Stimulated activated naive CD8-positive, alpha-beta T cell treated with anti-CD3 and anti-CD28 coated beads, Interleukin-15, amount 100 ng/mL, for 72 hours (primary cell): ENCODE measurements at regions not wholly inside any gene's neighbourhood (a gene's known extent, or its start where the extent isn't known, plus 50 kb on each side); places are given as distances from the start of the nearest gene placed in this dataset.

ENCODE experiments used
- ATAC-seq: fragments of 150-1000 bp; cut with Tn5 transposase; 2 replicates; pipeline ENCODE4 v1.10.0; 2021; ENCODE audit warnings: mild to moderate bottlenecking, moderate library complexity
- DNase-seq, 2 donors: peaks; one replicate each; pipeline ENCODE4 v3.0.0; 2021 to 2022
- H3K27ac Mint-ChIP-seq, 2 donors: one replicate each; pipeline ENCODE4 v1.8.0; 2022; ENCODE audit warnings: mild to moderate bottlenecking in 2 of 2, mixed read lengths in 2 of 2, moderate library complexity in 2 of 2
- H3K27me3 Mint-ChIP-seq: one replicate; pipeline ENCODE4 v1.8.0; 2022; ENCODE audit warnings: mixed read lengths
- H3K4me1 Mint-ChIP-seq: one replicate; pipeline ENCODE4 v1.8.0; 2022; ENCODE audit warnings: mild to moderate bottlenecking, mixed read lengths
- H3K4me3 Mint-ChIP-seq, 2 donors: one replicate each; pipeline ENCODE4 v1.8.0; 2022; ENCODE audit warnings: mild to moderate bottlenecking in 2 of 2, mixed read lengths in 2 of 2, moderate library complexity in 1 of 2
- H3K9me3 Mint-ChIP-seq, 2 donors: one replicate each; pipeline ENCODE4 v1.8.0; 2022; ENCODE audit warnings: mixed read lengths in 2 of 2

DNA sequence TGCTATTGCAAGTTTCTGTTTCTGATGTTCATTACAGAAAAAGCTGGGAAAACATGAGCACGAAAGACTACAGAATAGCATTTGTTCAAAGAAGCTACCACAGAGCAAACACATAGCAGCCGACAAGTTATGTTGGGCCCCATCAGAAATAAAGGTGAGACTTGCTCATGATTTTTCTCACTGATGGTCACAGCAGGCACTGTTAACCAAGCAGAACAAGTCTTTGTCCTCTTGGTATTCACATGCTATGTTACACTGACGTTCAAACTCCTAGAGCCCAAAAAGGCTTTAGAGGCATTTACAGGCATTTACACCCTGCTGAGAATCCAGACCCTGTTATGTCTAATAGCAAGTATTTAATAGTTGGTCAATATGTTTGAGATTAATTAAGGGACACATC lies 235.0 kb upstream of the HNMT start:
- Mint-ChIP-seq H3K27me3 (no peaks in the 10 kb centered on the region), H3K9me3 (no peaks in the 10 kb centered on the region), H3K4me3 (no peak overlapping the region), H3K27ac (no peak overlapping the region), H3K4me1 (no peaks in the 10 kb centered on the region)
- DNase-seq, result no peak
- ATAC-seq, result no peak

DNA sequence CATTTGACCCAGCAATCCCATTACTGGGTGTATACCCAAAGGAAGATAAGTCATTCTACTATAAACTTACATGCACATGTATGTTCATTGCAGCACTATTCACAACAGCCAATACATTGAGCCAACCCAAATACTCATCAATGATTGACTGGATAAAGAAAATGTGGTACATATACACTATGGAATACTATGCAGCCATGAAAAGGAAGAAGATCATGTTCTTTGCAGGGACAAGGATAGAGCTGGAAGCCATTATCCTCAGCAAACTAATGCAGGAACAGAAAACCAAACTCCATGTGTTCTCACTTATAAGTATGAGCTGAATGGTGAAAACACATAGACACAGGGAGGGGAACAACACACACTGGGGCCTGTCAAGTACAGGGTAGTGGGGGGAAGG lies 226.7 kb upstream of the HNMT start:
- Mint-ChIP-seq H3K4me3 (no peak overlapping the region), H3K27ac (no peak overlapping the region), H3K9me3 (peaks cover 1 to 3% of the 10 kb centered on the region in 2 donors), H3K27me3 (no peaks in the 10 kb centered on the region), H3K4me1 (no peaks in the 10 kb centered on the region)
- ATAC-seq (no peak), DNase-seq (no peak)

- Mint-ChIP-seq H3K4me3 (no peak overlapping the region), H3K4me1 (no peaks in the 10 kb centered on the region), H3K9me3 (peaks cover 3 to 6% of the 10 kb centered on the region in 2 donors), H3K27ac (no peak overlapping the region), H3K27me3 (no peaks in the 10 kb centered on the region)
- ATAC-seq (no peak), DNase-seq (no peak)
These were observed 222.4 kb upstream of the HNMT start for GRCh38 chr2:137741784-137742362.

DNA sequence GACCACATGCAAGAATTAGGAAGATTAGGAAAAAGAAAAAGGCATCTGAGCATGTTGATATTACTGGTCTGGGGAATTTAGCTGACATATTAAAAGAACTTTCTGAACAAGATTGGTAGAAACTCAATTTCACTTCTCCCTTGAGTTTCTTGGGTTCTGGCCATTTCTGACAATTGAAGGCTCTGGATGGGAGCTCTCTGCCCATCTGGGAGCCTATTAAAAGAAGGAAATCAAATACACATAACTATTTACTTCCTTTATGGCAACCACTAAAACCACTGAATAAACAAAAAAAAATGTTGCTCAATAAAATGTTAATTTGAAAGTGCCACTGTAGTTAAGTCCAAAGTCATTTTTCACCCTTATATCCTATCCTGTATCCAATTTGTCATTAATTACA lies 216.8 kb upstream of the HNMT start:
- DNase-seq, result no peak
- ATAC-seq, result no peak
- Mint-ChIP-seq H3K27me3 (no peaks in the 10 kb centered on the region), H3K9me3 (peaks cover under 1 to 6% of the 10 kb centered on the region in 2 donors), H3K4me3 (no peak overlapping the region), H3K4me1 (no peaks in the 10 kb centered on the region), H3K27ac (no peak overlapping the region)

GRCh38 chr2:137748533-137748932 lies 215.7 kb upstream of the HNMT start:
- Mint-ChIP-seq H3K27ac (no peak overlapping the region), H3K4me1 (no peaks in the 10 kb centered on the region), H3K4me3 (no peak overlapping the region), H3K9me3 (peaks cover 0 to 4% of the 10 kb centered on the region in 2 donors), H3K27me3 (no peaks in the 10 kb centered on the region)
- DNase-seq, result no peak
- no peak for ATAC-seq

DNA sequence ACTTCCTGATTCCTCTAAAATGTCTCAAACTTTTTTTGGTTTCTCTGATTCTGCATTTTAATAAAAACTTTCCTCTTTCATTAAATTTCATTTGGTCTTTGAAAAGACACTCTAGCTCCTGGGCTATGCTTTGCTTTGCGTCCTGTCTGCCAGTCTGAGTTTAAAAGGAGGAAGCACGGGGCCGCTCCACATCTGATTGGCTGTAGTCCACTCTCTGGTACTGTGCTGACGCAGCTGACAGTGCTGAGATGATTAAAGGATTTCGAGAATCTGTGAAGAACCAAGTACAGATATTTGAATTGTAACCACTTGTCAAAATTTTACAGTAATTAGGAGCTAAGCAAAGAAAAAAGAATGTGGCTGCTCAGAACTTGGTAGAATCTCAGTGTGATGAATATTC lies 199.6 kb upstream of the HNMT start:
- H3K4me3 Mint-ChIP-seq, result no peak overlapping the region
- H3K9me3 Mint-ChIP-seq, result peaks cover 4 to 8% of the 10 kb centered on the region in 2 donors
- no peak overlapping the region for H3K27ac Mint-ChIP-seq
- DNase-seq (no peak), ATAC-seq (no peak)
- no peaks in the 10 kb centered on the region for H3K27me3 Mint-ChIP-seq
- H3K4me1 Mint-ChIP-seq, result no peaks in the 10 kb centered on the region

DNA sequence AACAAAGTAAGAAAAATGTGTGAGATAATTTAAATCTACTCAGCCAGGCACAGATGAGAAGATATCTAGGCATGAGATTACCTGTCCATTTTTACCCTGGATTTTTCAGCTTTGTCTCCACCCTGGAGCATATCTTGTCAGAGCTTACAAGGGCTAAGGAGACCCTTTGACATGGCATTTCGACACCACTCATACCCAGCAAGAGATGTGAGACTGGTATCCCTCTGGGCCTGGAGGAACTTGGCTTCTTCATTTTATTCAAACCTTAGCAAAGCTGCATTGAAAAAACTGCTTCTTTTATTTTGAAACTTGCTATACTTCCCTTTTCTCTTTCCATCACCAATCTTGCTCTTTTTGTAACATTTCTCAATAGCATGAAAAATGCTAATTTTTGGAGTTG lies 194.9 kb upstream of the HNMT start:
- no peaks in the 10 kb centered on the region for H3K9me3 Mint-ChIP-seq
- H3K27ac Mint-ChIP-seq, result no peak overlapping the region
- H3K4me1 Mint-ChIP-seq, result no peaks in the 10 kb centered on the region
- no peaks in the 10 kb centered on the region for H3K27me3 Mint-ChIP-seq
- no peak overlapping the region for H3K4me3 Mint-ChIP-seq
- ATAC-seq, result no peak
- no peak for DNase-seq

DNA sequence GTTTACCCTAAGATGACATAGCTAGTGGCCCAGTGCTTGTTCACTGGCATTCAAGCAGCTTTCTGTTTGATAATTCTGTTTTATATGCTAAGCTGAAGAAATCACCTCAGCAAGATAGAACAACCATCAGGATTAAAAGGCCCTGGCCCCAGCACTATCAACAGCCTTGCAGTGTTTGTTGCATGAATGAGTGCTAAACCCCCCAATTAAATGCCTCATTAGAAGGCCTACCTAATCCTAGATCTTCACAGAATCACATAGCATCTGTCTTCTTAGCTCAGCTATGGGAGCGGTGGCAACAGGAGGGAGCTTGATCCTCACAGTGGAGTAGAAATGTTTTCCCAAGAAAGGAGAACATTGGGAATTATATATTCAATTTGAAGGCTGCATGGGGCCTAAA lies 194.1 kb upstream of the HNMT start:
- Mint-ChIP-seq H3K4me3 (no peak overlapping the region), H3K27ac (no peak overlapping the region), H3K4me1 (no peaks in the 10 kb centered on the region), H3K9me3 (no peaks in the 10 kb centered on the region), H3K27me3 (no peaks in the 10 kb centered on the region)
- ATAC-seq, result no peak
- DNase-seq, result no peak

- ATAC-seq, result no peak
- Mint-ChIP-seq H3K4me3 (no peak overlapping the region), H3K27me3 (peaks cover 7% of the 10 kb centered on the region), H3K27ac (no peak overlapping the region), H3K4me1 (no peaks in the 10 kb centered on the region), H3K9me3 (peaks cover 0 to 7% of the 10 kb centered on the region in 2 donors)
- DNase-seq, result no peak
These were observed 193.2 kb upstream of the HNMT start for GRCh38 chr2:137771064-137771463.

GRCh38 chr2:137772451-137772850 lies 191.8 kb upstream of the HNMT start:
- ATAC-seq, result no peak
- no peak overlapping the region for H3K27ac Mint-ChIP-seq
- H3K9me3 Mint-ChIP-seq, result peaks cover 0 to 7% of the 10 kb centered on the region in 2 donors
- H3K4me3 Mint-ChIP-seq, result no peak overlapping the region
- H3K27me3 Mint-ChIP-seq, result peaks cover 7% of the 10 kb centered on the region
- DNase-seq, result no peak
- no peaks in the 10 kb centered on the region for H3K4me1 Mint-ChIP-seq

- H3K4me3 Mint-ChIP-seq, result no peak overlapping the region
- DNase-seq, result no peak
- ATAC-seq, result no peak
- H3K9me3 Mint-ChIP-seq, result peaks cover 0 to 7% of the 10 kb centered on the region in 2 donors
- H3K4me1 Mint-ChIP-seq, result no peaks in the 10 kb centered on the region
- no peak overlapping the region for H3K27ac Mint-ChIP-seq
- H3K27me3 Mint-ChIP-seq, result peaks cover 7% of the 10 kb centered on the region
These were observed 188.7 kb upstream of the HNMT start for GRCh38 chr2:137775529-137775928.

DNA sequence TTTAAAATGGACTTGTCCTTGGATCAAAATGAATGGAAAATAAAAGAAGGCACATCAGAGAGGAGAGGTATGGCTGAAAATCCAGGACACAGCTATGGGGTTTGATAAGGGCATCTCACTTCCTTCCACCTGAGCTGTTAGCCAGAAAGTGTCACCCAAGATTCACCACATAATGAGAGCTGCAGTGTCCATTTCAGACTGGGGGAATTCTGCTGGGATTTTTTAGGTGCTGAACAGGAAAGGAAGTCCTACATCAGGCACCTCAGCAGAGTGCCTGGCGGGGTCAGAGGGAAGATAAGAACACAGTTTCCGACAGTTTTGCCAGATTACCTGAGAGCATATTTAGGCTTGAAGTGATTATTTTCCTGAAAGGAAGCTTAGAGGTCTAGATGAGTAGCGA lies 187.6 kb upstream of the HNMT start:
- peaks cover 0 to 7% of the 10 kb centered on the region in 2 donors for H3K9me3 Mint-ChIP-seq
- ATAC-seq (no peak), DNase-seq (no peak)
- no peak overlapping the region for H3K27ac Mint-ChIP-seq
- H3K4me1 Mint-ChIP-seq, result no peaks in the 10 kb centered on the region
- H3K4me3 Mint-ChIP-seq, result no peak overlapping the region
- H3K27me3 Mint-ChIP-seq, result peaks cover 7% of the 10 kb centered on the region

DNA sequence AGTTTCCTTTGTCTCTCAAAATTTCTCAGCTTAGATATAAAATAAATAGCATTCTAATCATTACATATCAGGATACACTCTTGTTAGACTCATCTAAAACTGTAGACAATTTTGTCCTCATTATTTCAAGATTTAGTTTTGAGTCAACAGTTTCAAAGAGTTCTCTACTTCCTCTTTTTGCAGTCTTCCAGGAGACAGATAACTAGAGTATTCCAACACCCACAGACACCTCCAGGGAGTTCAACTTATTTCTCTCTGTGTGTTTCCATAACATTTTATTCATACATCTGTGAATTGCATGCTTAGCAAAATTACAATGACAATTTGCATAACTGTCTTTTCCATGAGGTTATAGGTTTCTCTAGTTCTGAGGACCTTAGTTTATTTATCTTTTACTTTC lies 166.6 kb upstream of the HNMT start:
- H3K27ac Mint-ChIP-seq, result no peak overlapping the region
- no peaks in the 10 kb centered on the region for H3K4me1 Mint-ChIP-seq
- no peak for DNase-seq
- ATAC-seq, result no peak
- no peak overlapping the region for H3K4me3 Mint-ChIP-seq
- H3K27me3 Mint-ChIP-seq, result no peaks in the 10 kb centered on the region
- H3K9me3 Mint-ChIP-seq, result peaks cover 0 to 23% of the 10 kb centered on the region in 2 donors

DNA sequence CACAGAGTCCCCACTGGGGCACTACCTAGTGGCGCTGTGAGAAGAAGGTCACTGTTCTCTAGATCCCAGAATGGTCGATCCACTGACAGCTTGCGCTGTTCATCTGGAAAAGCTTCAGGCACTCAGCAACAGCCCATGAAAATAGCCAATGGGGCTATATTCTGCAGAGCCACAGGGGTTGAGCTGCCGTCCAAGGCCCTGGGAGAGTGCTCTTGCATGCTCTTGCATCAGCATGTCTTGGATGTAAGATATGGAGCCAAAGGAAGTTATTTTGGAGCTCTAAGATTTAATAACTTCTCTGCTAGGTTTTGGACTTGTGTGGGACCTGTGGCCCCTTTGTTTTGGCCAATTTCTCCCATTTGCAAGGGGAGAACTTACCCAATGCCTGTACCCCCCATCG lies 164.7 kb upstream of the HNMT start:
- no peak for DNase-seq
- no peak overlapping the region for H3K27ac Mint-ChIP-seq
- H3K27me3 Mint-ChIP-seq, result no peaks in the 10 kb centered on the region
- no peaks in the 10 kb centered on the region for H3K4me1 Mint-ChIP-seq
- H3K4me3 Mint-ChIP-seq, result no peak overlapping the region
- no peak for ATAC-seq
- H3K9me3 Mint-ChIP-seq, result peaks cover 0 to 29% of the 10 kb centered on the region in 2 donors

DNA sequence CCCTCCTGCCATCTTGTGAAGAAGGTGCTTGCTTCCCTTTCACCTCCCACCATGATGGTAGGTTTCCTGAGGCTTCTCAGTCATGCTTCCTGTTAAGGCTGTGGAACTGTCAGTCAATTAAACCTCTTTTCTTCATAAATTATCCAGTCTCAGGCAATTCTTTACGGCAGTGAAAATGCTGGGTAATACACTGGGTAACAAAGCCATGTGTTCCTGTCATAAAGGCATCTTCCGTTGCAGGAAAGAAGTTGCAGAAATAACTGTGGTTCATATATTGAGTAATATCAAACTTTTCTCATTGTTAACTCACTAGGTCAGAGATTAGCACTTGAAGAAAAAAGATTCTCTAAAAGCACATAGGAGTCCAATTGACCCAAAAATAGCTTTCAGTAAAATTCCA lies 163.9 kb upstream of the HNMT start:
- DNase-seq (no peak), ATAC-seq (no peak)
- Mint-ChIP-seq H3K9me3 (peaks cover 0 to 29% of the 10 kb centered on the region in 2 donors), H3K4me1 (no peaks in the 10 kb centered on the region), H3K4me3 (no peak overlapping the region), H3K27ac (no peak overlapping the region), H3K27me3 (no peaks in the 10 kb centered on the region)

DNA sequence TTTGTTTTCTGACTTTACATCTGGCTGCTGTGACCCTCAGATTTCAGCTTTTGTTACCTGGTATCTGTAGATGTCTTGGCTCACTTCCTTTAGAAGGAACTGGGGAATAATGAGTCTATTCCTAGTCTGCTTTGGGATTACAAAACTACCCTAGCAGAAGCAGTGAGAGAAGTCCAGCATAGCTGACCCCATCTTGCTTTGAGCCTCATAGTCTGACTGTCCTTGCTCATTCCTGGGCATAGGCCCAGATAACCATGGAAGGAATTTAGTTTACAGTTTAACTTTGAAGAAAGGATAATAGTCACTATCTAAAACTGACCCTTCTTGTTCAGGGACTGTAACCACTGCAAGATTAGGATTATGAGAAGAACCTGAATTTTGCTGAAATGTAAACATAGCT lies 163.0 kb upstream of the HNMT start:
- DNase-seq (no peak), ATAC-seq (no peak)
- no peaks in the 10 kb centered on the region for H3K4me1 Mint-ChIP-seq
- H3K4me3 Mint-ChIP-seq, result no peak overlapping the region
- peaks cover 0 to 29% of the 10 kb centered on the region in 2 donors for H3K9me3 Mint-ChIP-seq
- H3K27me3 Mint-ChIP-seq, result no peaks in the 10 kb centered on the region
- no peak overlapping the region for H3K27ac Mint-ChIP-seq

- H3K9me3 Mint-ChIP-seq, result peaks cover 0 to 29% of the 10 kb centered on the region in 2 donors
- no peak overlapping the region for H3K27ac Mint-ChIP-seq
- H3K4me3 Mint-ChIP-seq, result no peak overlapping the region
- DNase-seq (no peak), ATAC-seq (no peak)
- H3K27me3 Mint-ChIP-seq, result no peaks in the 10 kb centered on the region
- H3K4me1 Mint-ChIP-seq, result no peaks in the 10 kb centered on the region
These were observed 162.2 kb upstream of the HNMT start for GRCh38 chr2:137802038-137802437.
